NCI-H446 (cell line): ENCODE measurements at regions not wholly inside any gene's neighbourhood (a gene's known extent, or its start where the extent isn't known, plus 50 kb on each side); places are given as distances from the start of the nearest gene placed in this dataset.

Source experiments
- DNase-seq, 2 experiments: peaks; one replicate each; lab custom pipeline; 2025; lab: John Stamatoyannopoulos, UW

- no peak for DNase-seq
These were observed 234.4 kb upstream of the PMFBP1 start for GRCh38 chr16:72406390-72406789.

- no peak for DNase-seq
These were observed 232.3 kb upstream of the PMFBP1 start for GRCh38 chr16:72404299-72404698.

- no peak for DNase-seq
These were observed 229.1 kb upstream of the PMFBP1 start for GRCh38 chr16:72401084-72401361.

- peak in 1 of 2 experiments; percentile 46 for DNase-seq
These were observed 228.5 kb upstream of the PMFBP1 start for GRCh38 chr16:72400257-72401083.

GRCh38 chr16:72399811-72400210 is 227.9 kb upstream of the PMFBP1 start:
- DNase-seq = no peak

- DNase-seq = no peak
These were observed 225.9 kb upstream of the PMFBP1 start for GRCh38 chr16:72397876-72398275.

GRCh38 chr16:72394526-72394925 is 222.6 kb upstream of the PMFBP1 start:
- DNase-seq = no peak

GRCh38 chr16:72389791-72390190 is 217.8 kb upstream of the PMFBP1 start:
- no peak for DNase-seq

- DNase-seq = no peak
These were observed 216.1 kb upstream of the PMFBP1 start for GRCh38 chr16:72388007-72388406.

GRCh38 chr16:72384651-72385050 is 212.7 kb upstream of the PMFBP1 start:
- DNase-seq = no peak

- no peak for DNase-seq
These were observed 208.3 kb upstream of the PMFBP1 start for GRCh38 chr16:72380283-72380682.

- no peak for DNase-seq
These were observed 201.2 kb upstream of the PMFBP1 start for GRCh38 chr16:72373201-72373600.

GRCh38 chr16:72372087-72373045 is 200.4 kb upstream of the PMFBP1 start:
- no peak for DNase-seq

- no peak for DNase-seq
These were observed 199.5 kb upstream of the PMFBP1 start for GRCh38 chr16:72371307-72372086.

GRCh38 chr16:72369274-72369673 is 197.3 kb upstream of the PMFBP1 start:
- no peak for DNase-seq

- DNase-seq = no peak
These were observed 195.9 kb upstream of the PMFBP1 start for GRCh38 chr16:72367851-72368250.

- no peak for DNase-seq
These were observed 191.0 kb upstream of the PMFBP1 start for GRCh38 chr16:72362973-72363372.

- no peak for DNase-seq
These were observed 190.5 kb upstream of the PMFBP1 start for GRCh38 chr16:72362476-72362875.

GRCh38 chr16:72357910-72358309 is 186.0 kb upstream of the PMFBP1 start:
- DNase-seq = no peak

GRCh38 chr16:72355561-72355960 is 183.6 kb upstream of the PMFBP1 start:
- DNase-seq = no peak

- DNase-seq = no peak
These were observed 177.8 kb upstream of the PMFBP1 start for GRCh38 chr16:72349719-72350118.

- no peak for DNase-seq
These were observed 161.0 kb upstream of the PMFBP1 start for GRCh38 chr16:72332926-72333325.
